Cardiac septum (tissue), 1 donor: ENCODE measurements at regions not wholly inside any gene's neighbourhood (a gene's known extent, or its start where the extent isn't known, plus 50 kb on each side); places are given as distances from the start of the nearest gene placed in this dataset.

Source experiments
- DNase-seq: peaks from one replicate; pipeline ENCODE4 v3.0.0-alpha.2; 2020; ENCODE audit warnings: low spot score
- intact Hi-C: fragments of 100-400 bp; cut with DNase I; formaldehyde crosslinking; loops from one replicate; pipeline ENCODE4 v1.14.0; 2022
- donor health status: DM: no; HTN: no; CAD: no.

GRCh38 chr3:14284694-14285547, 106.3 kb downstream of the LSM3 start:
- no peak for DNase-seq
- intact Hi-C loops, result no loop called here

- intact Hi-C loops, result no loop called here
- DNase-seq, result no peak
These were observed 106.9 kb downstream of the LSM3 start for GRCh38 chr3:14285548-14285925.

- intact Hi-C loops, result no loop called here
- DNase-seq, result no peak
These were observed 108.4 kb downstream of the LSM3 start for GRCh38 chr3:14286887-14287500.

- no peak for DNase-seq
- intact Hi-C loops, result no loop called here
These were observed 109.7 kb downstream of the LSM3 start for GRCh38 chr3:14288177-14288788.

GRCh38 chr3:14288833-14289451, 110.3 kb downstream of the LSM3 start:
- intact Hi-C loops, result no loop called here
- DNase-seq, result no peak

GRCh38 chr3:14289590-14290461, 111.2 kb downstream of the LSM3 start:
- intact Hi-C loops, result no loop called here
- no peak for DNase-seq

- DNase-seq, result no peak
- intact Hi-C loops, result no loop called here
These were observed 111.6 kb upstream of the SLC6A6 start for GRCh38 chr3:14290631-14291385.

GRCh38 chr3:14295037-14295436, 107.4 kb upstream of the SLC6A6 start:
- intact Hi-C loops, result no loop called here
- DNase-seq, result no peak

- no peak for DNase-seq
- intact Hi-C loops, result loop anchor here (2.0 kb wide), 1 partner anchor 61 kb away; no protein-coding TSS in a partner anchor
These were observed 106.6 kb upstream of the SLC6A6 start for GRCh38 chr3:14295801-14296200.

- intact Hi-C loops, result loop anchor here (2.0 kb wide), 1 partner anchor 63 kb away; no protein-coding TSS in a partner anchor
- no peak for DNase-seq
These were observed 105.1 kb upstream of the SLC6A6 start for GRCh38 chr3:14297305-14297704.

GRCh38 chr3:14297784-14298236, 104.6 kb upstream of the SLC6A6 start:
- DNase-seq, result no peak
- intact Hi-C loops, result loop anchor here (2.0 kb wide), 1 partner anchor 63 kb away; no protein-coding TSS in a partner anchor

- intact Hi-C loops, result no loop called here
- DNase-seq, result no peak
These were observed 104.0 kb upstream of the SLC6A6 start for GRCh38 chr3:14298442-14298841.

GRCh38 chr3:14298991-14299555, 103.3 kb upstream of the SLC6A6 start:
- DNase-seq, result no peak
- intact Hi-C loops, result no loop called here

GRCh38 chr3:14299767-14300166, 102.6 kb upstream of the SLC6A6 start:
- no peak for DNase-seq
- intact Hi-C loops, result no loop called here

GRCh38 chr3:14300721-14301399, 101.5 kb upstream of the SLC6A6 start:
- intact Hi-C loops, result no loop called here

GRCh38 chr3:14301558-14301957, 100.8 kb upstream of the SLC6A6 start:
- DNase-seq, result no peak
- intact Hi-C loops, result no loop called here

More at GRCh38 chr3:14300721-14301399, 101.5 kb upstream of the SLC6A6 start:
- DNase-seq, result no peak

- DNase-seq, result no peak
- intact Hi-C loops, result no loop called here
These were observed 98.9 kb upstream of the SLC6A6 start for GRCh38 chr3:14303336-14304100.
